HG03565 (cell line): ENCODE measurements at regions not wholly inside any gene's neighbourhood (a gene's known extent, or its start where the extent isn't known, plus 50 kb on each side); places are given as distances from the start of the nearest gene placed in this dataset.
"Not testable (repeated sequence)": the region's sequence is repeated elsewhere in the genome, so short reads cannot be mapped to it uniquely, and the experiment has no call there.

Source experiments
- ATAC-seq: cut with Tn5 transposase; IDR thresholded peaks from one replicate; pipeline ENCODE4 v1.9.1; 2021; ENCODE audit warnings: mild to moderate bottlenecking, moderate library complexity; ENCODE audit not compliant: unreplicated experiment

GRCh38 chrX:109874548-109874947, 128.4 kb upstream of the TMEM164 start:
- ATAC-seq: no peak

GRCh38 chrX:109875831-109876230, 127.1 kb upstream of the TMEM164 start:
- no peak for ATAC-seq

- ATAC-seq: no peak
Observed at GRCh38 chrX:109878236-109878635, 124.7 kb upstream of the TMEM164 start.

GRCh38 chrX:109879991-109880390, 122.9 kb upstream of the TMEM164 start:
- no peak for ATAC-seq

GRCh38 chrX:109880629-109881028, 122.3 kb upstream of the TMEM164 start:
- peak; percentile 94 for ATAC-seq

GRCh38 chrX:109886122-109886761, 116.7 kb upstream of the TMEM164 start:
- ATAC-seq: no peak

- ATAC-seq: peak; percentile 39
Observed at GRCh38 chrX:109889289-109890006, 113.5 kb upstream of the TMEM164 start.

- no peak for ATAC-seq
Observed at GRCh38 chrX:109890300-109890699, 112.6 kb upstream of the TMEM164 start.

GRCh38 chrX:109890910-109891502, 111.9 kb upstream of the TMEM164 start:
- ATAC-seq: peak; percentile 54

- not testable (repeated sequence) for ATAC-seq
Observed at GRCh38 chrX:109896024-109896423, 106.9 kb upstream of the TMEM164 start.

GRCh38 chrX:109902665-109903064, 100.2 kb upstream of the TMEM164 start:
- ATAC-seq: no peak

GRCh38 chrX:109911046-109911445, 91.9 kb upstream of the TMEM164 start:
- ATAC-seq: no peak

- ATAC-seq: not testable (repeated sequence)
Observed at GRCh38 chrX:109912993-109913392, 89.9 kb upstream of the TMEM164 start.

GRCh38 chrX:109914114-109914849, 88.6 kb upstream of the TMEM164 start:
- no peak for ATAC-seq

GRCh38 chrX:109918753-109919152, 84.2 kb upstream of the TMEM164 start:
- no peak for ATAC-seq

- ATAC-seq: no peak
Observed at GRCh38 chrX:109920325-109920724, 82.6 kb upstream of the TMEM164 start.

- ATAC-seq: no peak
Observed at GRCh38 chrX:109920868-109921267, 82.0 kb upstream of the TMEM164 start.

GRCh38 chrX:109922190-109922589, 80.7 kb upstream of the TMEM164 start:
- no peak for ATAC-seq

- ATAC-seq: not testable (repeated sequence)
Observed at GRCh38 chrX:109925003-109925402, 77.9 kb upstream of the TMEM164 start.

GRCh38 chrX:109925656-109926055, 77.3 kb upstream of the TMEM164 start:
- ATAC-seq: no peak

- ATAC-seq: no peak
Observed at GRCh38 chrX:109926118-109926517, 76.8 kb upstream of the TMEM164 start.
